Loucy (cell line): ENCODE measurements at regions not wholly inside any gene's neighbourhood (a gene's known extent, or its start where the extent isn't known, plus 50 kb on each side); places are given as distances from the start of the nearest gene placed in this dataset.

ENCODE experiments used
- CTCF ChIP-seq: fragments of 200-600 bp; sonication (generic); conservative IDR thresholded peaks from 2 replicates; pipeline ENCODE4 v1.5.1; 2014; ENCODE audit warnings: mild to moderate bottlenecking, antibody characterized with exemption, low read length
- EZH2phosphoT487 ChIP-seq: fragments of 200-600 bp; IDR thresholded peaks from 2 replicates; pipeline ENCODE4 v1.6.1; 2018; ENCODE audit warnings: antibody characterized with exemption, mild to moderate bottlenecking, moderate library complexity, borderline replicate concordance

GRCh38 chr5:29561564-29561963 is 1631.9 kb upstream of the CDH6 start:
- TF ChIP-seq CTCF = no peak
- no peak for TF ChIP-seq EZH2phosphoT487
